NCI-H146 (cell line): ENCODE measurements at regions not wholly inside any gene's neighbourhood (a gene's known extent, or its start where the extent isn't known, plus 50 kb on each side); places are given as distances from the start of the nearest gene placed in this dataset.
"Not testable (repeated sequence)": the region's sequence is repeated elsewhere in the genome, so short reads cannot be mapped to it uniquely, and the experiment has no call there.

Source experiments
- DNase-seq: peaks from one replicate; lab custom pipeline; 2025; lab: John Stamatoyannopoulos, UW

- DNase-seq: no peak
Measured at GRCh38 chr3:99586701-99587100, 51.7 kb upstream of the COL8A1 start.

- no peak for DNase-seq
Measured at GRCh38 chr3:99579965-99580364, 58.4 kb upstream of the COL8A1 start.

- no peak for DNase-seq
Measured at GRCh38 chr3:99579246-99579645, 59.1 kb upstream of the COL8A1 start.

GRCh38 chr3:99578339-99578970 lies 59.9 kb upstream of the COL8A1 start:
- no peak for DNase-seq

GRCh38 chr3:99576904-99577559 lies 61.4 kb upstream of the COL8A1 start:
- no peak for DNase-seq

- no peak for DNase-seq
Measured at GRCh38 chr3:99575683-99576082, 62.7 kb upstream of the COL8A1 start.

- DNase-seq: no peak
Measured at GRCh38 chr3:99570061-99570460, 68.3 kb upstream of the COL8A1 start.

GRCh38 chr3:99568663-99569335 lies 69.6 kb upstream of the COL8A1 start:
- DNase-seq: no peak

GRCh38 chr3:99565331-99565730 lies 73.1 kb upstream of the COL8A1 start:
- no peak for DNase-seq

- DNase-seq: no peak
Measured at GRCh38 chr3:99562990-99563607, 75.3 kb upstream of the COL8A1 start.

- DNase-seq: no peak
Measured at GRCh38 chr3:99562138-99562537, 76.3 kb upstream of the COL8A1 start.

- no peak for DNase-seq
Measured at GRCh38 chr3:99561056-99561455, 77.3 kb upstream of the COL8A1 start.

- no peak for DNase-seq
Measured at GRCh38 chr3:99559196-99559595, 79.2 kb upstream of the COL8A1 start.

- not testable (repeated sequence) for DNase-seq
Measured at GRCh38 chr3:99555885-99556284, 82.5 kb upstream of the COL8A1 start.

GRCh38 chr3:99551520-99551919 lies 86.9 kb upstream of the COL8A1 start:
- DNase-seq: no peak

GRCh38 chr3:99549957-99550603 lies 88.3 kb upstream of the COL8A1 start:
- DNase-seq: no peak

GRCh38 chr3:99549220-99549619 lies 89.2 kb upstream of the COL8A1 start:
- DNase-seq: no peak

GRCh38 chr3:99548674-99549073 lies 89.7 kb upstream of the COL8A1 start:
- DNase-seq: no peak

- DNase-seq: no peak
Measured at GRCh38 chr3:99545941-99546580, 92.3 kb upstream of the COL8A1 start.

GRCh38 chr3:99544786-99545281 lies 93.6 kb upstream of the COL8A1 start:
- DNase-seq: no peak

- no peak for DNase-seq
Measured at GRCh38 chr3:99543796-99544195, 94.6 kb upstream of the COL8A1 start.
